Stimulated activated CD4-positive, alpha-beta T cell treated with anti-CD3 and anti-CD28 coated beads, Interleukin-1b, Interleukin-23, amount 100 ng/mL, for 24 hours (primary cell): ENCODE measurements at regions not wholly inside any gene's neighbourhood (a gene's known extent, or its start where the extent isn't known, plus 50 kb on each side); places are given as distances from the start of the nearest gene placed in this dataset.

Experiments used
- DNase-seq, 4 experiments: peaks; one replicate each; pipeline ENCODE4 v3.0.0-alpha.2; 2020; ENCODE audit warnings: low read depth in 4 of 4, low spot score in 1 of 4

GRCh38 chr10:69684020-69684980 lies 54.3 kb downstream of the FAM241B start:
- no peak for DNase-seq

GRCh38 chr10:69684981-69685353 lies 54.9 kb downstream of the FAM241B start:
- DNase-seq, result no peak

- DNase-seq, result no peak
Measured at GRCh38 chr10:69685426-69685801, 55.4 kb downstream of the FAM241B start.

GRCh38 chr10:69685802-69686585 lies 55.9 kb downstream of the FAM241B start:
- DNase-seq, result no peak

GRCh38 chr10:69686866-69687265 lies 56.8 kb downstream of the FAM241B start:
- DNase-seq, result no peak

GRCh38 chr10:69687426-69687825 lies 57.4 kb downstream of the FAM241B start:
- DNase-seq, result no peak

GRCh38 chr10:69692267-69692666 lies 62.2 kb downstream of the FAM241B start:
- DNase-seq, result no peak

GRCh38 chr10:69692891-69693290 lies 62.8 kb downstream of the FAM241B start:
- DNase-seq, result no peak

- DNase-seq, result no peak
Measured at GRCh38 chr10:69693886-69694285, 63.8 kb downstream of the FAM241B start.

- DNase-seq, result no peak
Measured at GRCh38 chr10:69696073-69696731, 66.2 kb downstream of the FAM241B start.

- no peak for DNase-seq
Measured at GRCh38 chr10:69697006-69697405, 67.0 kb downstream of the FAM241B start.

- no peak for DNase-seq
Measured at GRCh38 chr10:69703256-69703655, 73.2 kb downstream of the FAM241B start.

GRCh38 chr10:69703766-69704630 lies 74.0 kb downstream of the FAM241B start:
- DNase-seq, result no peak

- no peak for DNase-seq
Measured at GRCh38 chr10:69709366-69709941, 79.4 kb downstream of the FAM241B start.

GRCh38 chr10:69710008-69710888 lies 80.2 kb downstream of the FAM241B start:
- DNase-seq, result no peak

- no peak for DNase-seq
Measured at GRCh38 chr10:69712342-69712741, 82.3 kb downstream of the FAM241B start.

GRCh38 chr10:69714572-69714971 lies 84.5 kb downstream of the FAM241B start:
- DNase-seq, result no peak

- DNase-seq, result no peak
Measured at GRCh38 chr10:69715156-69715898, 85.3 kb downstream of the FAM241B start.
